SK-N-SH (cell line): ENCODE measurements at regions not wholly inside any gene's neighbourhood (a gene's known extent, or its start where the extent isn't known, plus 50 kb on each side); places are given as distances from the start of the nearest gene placed in this dataset.

Experiments used
- CTCF ChIA-PET: fragments of 300-600, 350-600 bp; formaldehyde crosslinking; extraction: SDS; loops from one replicate; lab custom pipeline; 2021; lab: Yijun Ruan, JAX
- POLR2A ChIA-PET: fragments of 350-600 bp; sonication (Branson Sonifier 250); formaldehyde crosslinking; extraction: SDS; loops from one replicate; lab custom pipeline; 2020; ENCODE audit warnings: antibody characterized with exemption, inconsistent platforms; lab: Yijun Ruan, JAX
- DNase-seq: peaks from one replicate; pipeline ENCODE4 v3.0.0; 2012
- H2AFZ ChIP-seq: fragments of 200-600 bp; sonication (generic); 2 replicates; pipeline ENCODE4 v1.8.1; 2016; ENCODE audit warnings: antibody characterized with exemption, mild to moderate bottlenecking, low read depth
- H3F3A ChIP-seq: fragments of 200-600 bp; sonication (generic); replicated peaks from 2 replicates; pipeline ENCODE3; 2016; ENCODE audit warnings: antibody characterized with exemption, mild to moderate bottlenecking; ENCODE audit not compliant: insufficient read depth
- H3K27ac ChIP-seq, 2 experiments: fragments of 200-500 bp in 1 of 2; fragments of 200-600 bp in 1 of 2; sonication (Bioruptor generic) in 1 of 2; sonication (generic), shearing (Covaris generic) in 1 of 2; 2 replicates each; pipeline versions ENCODE4 v1.5.1 to v1.6.1; 2014 to 2016; ENCODE audit warnings: low read depth in 2 of 2, inconsistent platforms in 1 of 2, low read length in 1 of 2, mild to moderate bottlenecking in 1 of 2, mixed read lengths in 1 of 2
- H3K27me3 ChIP-seq: fragments of 200-600 bp; sonication (generic), shearing (Covaris generic); 2 replicates; pipeline ENCODE4 v1.6.1; 2016; ENCODE audit warnings: mixed run types; ENCODE audit not compliant: insufficient read depth
- H3K36me3 ChIP-seq, 2 experiments: fragments of 200-500 bp in 1 of 2; fragments of 200-600 bp in 1 of 2; sonication (Bioruptor generic) in 1 of 2; sonication (generic) in 1 of 2; replicated peaks in 1 of 2; 2 replicates each; pipeline versions ENCODE3 to v1.5.1; 2014 to 2016; ENCODE audit warnings: low read length in 1 of 2, mild to moderate bottlenecking in 1 of 2; ENCODE audit not compliant: insufficient read depth in 2 of 2, control insufficient read depth in 1 of 2
- H3K4me1 ChIP-seq, 2 experiments: fragments of 200-500 bp in 1 of 2; fragments of 200-600 bp in 1 of 2; sonication (Bioruptor generic) in 1 of 2; sonication (generic), shearing (Covaris generic) in 1 of 2; 2 replicates each; pipeline versions ENCODE4 v1.5.1 to v1.6.1; 2014 to 2016; ENCODE audit warnings: low read depth in 1 of 2, low read length in 1 of 2, mixed run types in 1 of 2; ENCODE audit not compliant: insufficient read depth in 2 of 2, control insufficient read depth in 1 of 2
- H3K4me2 ChIP-seq: fragments of 200-600 bp; sonication (generic), shearing (Covaris generic); 2 replicates; pipeline ENCODE4 v1.6.1; 2017; ENCODE audit warnings: mixed run types
- H3K4me3 ChIP-seq, 2 experiments: fragments of 200-500 bp in 1 of 2; fragments of 200-600 bp in 1 of 2; sonication (Bioruptor generic) in 1 of 2; sonication (generic), shearing (Covaris generic) in 1 of 2; 2 replicates each; pipeline versions ENCODE4 v1.5.1 to v1.8.1; 2014 to 2016; ENCODE audit warnings: low read depth in 2 of 2, inconsistent platforms in 1 of 2, low read length in 1 of 2, mild to moderate bottlenecking in 1 of 2, mixed read lengths in 1 of 2, moderate library complexity in 1 of 2
- H3K79me2 ChIP-seq: fragments of 200-600 bp; sonication (generic); 2 replicates; pipeline ENCODE4 v1.8.1; 2017; ENCODE audit warnings: mild to moderate bottlenecking; ENCODE audit not compliant: insufficient read depth
- H3K9ac ChIP-seq: fragments of 200-600 bp; sonication (generic); 2 replicates; pipeline ENCODE4 v1.6.1; 2017; ENCODE audit warnings: mixed run types
- H3K9me2 ChIP-seq: fragments of 200-600 bp; sonication (generic); 2 replicates; pipeline ENCODE4 v1.6.1; 2017; ENCODE audit warnings: mixed run types
- H3K9me3 ChIP-seq: fragments of 200-600 bp; sonication (generic); 2 replicates; pipeline ENCODE4 v1.6.1; 2017; ENCODE audit warnings: mixed run types, mild to moderate bottlenecking, moderate library complexity
- H4K20me1 ChIP-seq: fragments of 200-600 bp; sonication (generic); 2 replicates; pipeline ENCODE4 v1.6.1; 2017; ENCODE audit warnings: mild to moderate bottlenecking, mixed run types; ENCODE audit not compliant: insufficient read depth
- ELF1 ChIP-seq: IDR thresholded peaks from 2 replicates; pipeline ENCODE4 v1.4.0; 2012
- EP300 ChIP-seq, 2 experiments: IDR thresholded peaks; 2 replicates each; pipeline versions ENCODE4 v1.4.0 to v1.6.1; 2012; ENCODE audit warnings: borderline replicate concordance in 1 of 2, low read depth in 1 of 2, low read length in 1 of 2
- EZH2phosphoT487 ChIP-seq: fragments of 200-600 bp; sonication (generic); IDR thresholded peaks from 2 replicates; pipeline ENCODE4 v1.6.1; 2017; ENCODE audit warnings: low read depth, mixed run types, mild to moderate bottlenecking, antibody characterized with exemption, moderate library complexity, borderline replicate concordance
- IRF3 ChIP-seq: fragments of 150-350 bp; IDR thresholded peaks from 2 replicates; pipeline ENCODE4 v1.6.1; 2016; ENCODE audit warnings: mild to moderate bottlenecking, low read depth, low read length
- MEF2A ChIP-seq: IDR thresholded peaks from 2 replicates; pipeline ENCODE4 v1.4.0; 2012; ENCODE audit warnings: low read depth, borderline replicate concordance
- NFIC ChIP-seq: IDR thresholded peaks from 2 replicates; pipeline ENCODE4 v1.4.0; 2012; ENCODE audit warnings: borderline replicate concordance
- RAD21 ChIP-seq: IDR thresholded peaks from 2 replicates; pipeline ENCODE4 v1.6.1; 2012; ENCODE audit warnings: mild to moderate bottlenecking, low read length
- RXRA ChIP-seq: IDR thresholded peaks from 2 replicates; pipeline ENCODE4 v1.4.0; 2012; ENCODE audit warnings: low read depth, mild to moderate bottlenecking, borderline replicate concordance
- SMC3 ChIP-seq: IDR thresholded peaks from 2 replicates; pipeline ENCODE4 v1.6.1; 2012; ENCODE audit warnings: low read depth, low read length, improper control_type of control experiment
- USF1 ChIP-seq: IDR thresholded peaks from 2 replicates; pipeline ENCODE4 v1.4.0; 2012; ENCODE audit warnings: low read depth, borderline replicate concordance
- USF2 ChIP-seq: fragments of 150-350 bp; IDR thresholded peaks from 2 replicates; pipeline ENCODE4 v1.6.1; 2017; ENCODE audit warnings: antibody characterized with exemption, low read length, low read depth, borderline replicate concordance
- WGBS: methylation state at CpG from one replicate; pipeline ENCODE4 v1.1.6; 2017; ENCODE audit warnings: low lambda C conversion rate; 5-methylcytosine and 5-hydroxymethylcytosine counted together

- no peak for TF ChIP-seq RAD21
- no peak for TF ChIP-seq NFIC
- TF ChIP-seq EZH2phosphoT487 = no peak
- TF ChIP-seq MEF2A = no peak
- no peak for TF ChIP-seq USF2
Measured at GRCh38 chr3:102599819-102600576, 165.2 kb downstream of the ZPLD1 start (continued).

GRCh38 chr3:102605153-102605552, 170.3 kb downstream of the ZPLD1 start:
- H3K27me3 ChIP-seq = no peaks in the 10 kb centered on the region
- ChIA-PET CTCF (interaction anchor here (1.3 kb wide), 1 partner anchor 10 kb away, joined by 4 read pairs; no protein-coding TSS in a partner anchor), POLR2A (no interaction called here)
- 17% methylated on average over 1 of the region's 1 CpG for WGBS
- no peak overlapping the region for H3K9ac ChIP-seq
- DNase-seq = no peak
- H3F3A ChIP-seq = no peaks in the 10 kb centered on the region
- H4K20me1 ChIP-seq = no peaks in the 10 kb centered on the region
- no peaks in the 10 kb centered on the region for H3K9me2 ChIP-seq
- H3K4me2 ChIP-seq = no peak overlapping the region
- no peaks in the 10 kb centered on the region for H3K79me2 ChIP-seq
- no peak overlapping the region for H3K4me3 ChIP-seq
- no peaks in the 10 kb centered on the region for H3K36me3 ChIP-seq
- no peak overlapping the region for H3K27ac ChIP-seq
- TF ChIP-seq IRF3 (no peak), ELF1 (no peak), RXRA (no peak), EP300 (IDR thresholded peaks at IDR 0.05; ENCODE audit: borderline replicate concordance in 1 of 2, low read depth in 1 of 2, low read length in 1 of 2) (no peak), EZH2phosphoT487 (no peak)
- H2AFZ ChIP-seq = no peak overlapping the region
- no peaks in the 10 kb centered on the region for H3K9me3 ChIP-seq
- H3K4me1 ChIP-seq = no peaks in the 10 kb centered on the region

- Histone ChIP-seq H3K27ac (no peak overlapping the region), H3K9me3 (no peaks in the 10 kb centered on the region), H3F3A (no peaks in the 10 kb centered on the region), H3K9ac (no peak overlapping the region), H3K36me3 (no peaks in the 10 kb centered on the region), H3K4me3 (no peak overlapping the region), H4K20me1 (no peaks in the 10 kb centered on the region), H3K4me1 (no peaks in the 10 kb centered on the region), H3K79me2 (no peaks in the 10 kb centered on the region), H3K9me2 (no peaks in the 10 kb centered on the region), H2AFZ (no peak overlapping the region), H3K4me2 (no peak overlapping the region), H3K27me3 (no peaks in the 10 kb centered on the region)
- no peak for TF ChIP-seq SMC3
- TF ChIP-seq USF1 = no peak
- ChIA-PET CTCF (no interaction called here), POLR2A (no interaction called here)
- WGBS = 62% methylated on average over 2 of the region's 2 CpGs
- DNase-seq = no peak
Measured at GRCh38 chr3:102608875-102609274, 174.1 kb downstream of the ZPLD1 start.
